ENCODE measurements at regions not wholly inside any gene's neighbourhood (a gene's known extent, or its start where the extent isn't known, plus 50 kb on each side); places are given as distances from the start of the nearest gene placed in this dataset.
A peak's percentile ranks its signal among the peaks of the same experiment; 100 is the strongest.

DNA sequence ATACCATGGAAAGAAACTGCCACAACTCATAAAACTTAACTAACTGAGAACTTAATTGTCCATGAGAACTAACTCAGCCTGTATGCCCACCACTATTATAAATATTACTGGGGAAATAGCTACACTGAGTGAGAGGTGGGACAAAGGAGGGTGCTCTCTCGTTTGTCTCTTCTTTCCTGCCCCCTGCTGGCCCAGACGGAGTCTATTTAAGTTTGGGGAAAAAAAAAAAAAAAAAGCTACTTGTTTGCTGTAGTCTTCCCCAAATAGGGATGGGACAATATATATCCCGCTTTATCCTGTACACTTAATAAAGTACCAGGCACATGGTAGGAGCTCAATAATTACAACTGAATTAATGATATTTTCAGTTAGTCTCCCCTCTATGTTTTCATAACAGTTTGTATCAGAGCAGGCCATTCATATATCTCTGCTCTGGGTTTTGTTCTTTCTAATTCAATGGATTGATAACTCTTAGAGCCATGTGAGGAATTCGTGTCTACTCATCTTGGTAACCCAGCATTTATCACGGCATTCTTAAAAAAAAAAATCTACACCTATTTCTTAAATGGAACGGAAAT is 647.6 kb upstream of the PKDCC start:
- Histone ChIP-seq H3K36me3 (no peaks in the 10 kb centered on the region), H3K4me3 (no peak overlapping the region), H3K4me1 (no peaks in the 10 kb centered on the region), H3K27me3 (0 out of 2 replicates have a peak, but pooled peaks cover 4% of the 10 kb centered on the region), H3K9me3 (replicated peaks) (no peaks in the 10 kb centered on the region), H3K27ac (no peak overlapping the region)
- peak; percentile 36 to 60 for DNase-seq

DNA sequence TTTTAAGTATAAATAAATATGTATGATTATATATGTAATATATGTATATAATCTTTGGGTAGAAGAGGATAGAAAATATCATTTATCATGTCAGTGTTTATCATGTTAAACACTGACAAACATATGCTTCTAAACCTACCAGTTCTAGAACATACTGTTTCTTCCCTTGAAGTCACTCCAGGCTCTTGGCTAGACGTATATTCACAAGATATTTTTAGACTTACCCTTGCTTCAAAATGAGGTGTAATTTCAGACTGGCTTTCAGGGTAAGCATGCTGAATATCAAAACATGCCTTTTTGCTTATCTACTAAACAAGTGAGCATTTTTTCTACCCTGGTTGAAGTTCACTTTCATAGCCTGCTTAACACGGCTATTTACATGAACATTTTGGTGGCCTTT is 642.4 kb upstream of the PKDCC start:
- Histone ChIP-seq H3K9me3 (replicated peaks) (no peaks in the 10 kb centered on the region), H3K27me3 (no peaks in the 10 kb centered on the region), H3K4me1 (no peaks in the 10 kb centered on the region), H3K27ac (no peak overlapping the region), H3K4me3 (no peak overlapping the region), H3K36me3 (no peaks in the 10 kb centered on the region)
- no peak for DNase-seq

DNA sequence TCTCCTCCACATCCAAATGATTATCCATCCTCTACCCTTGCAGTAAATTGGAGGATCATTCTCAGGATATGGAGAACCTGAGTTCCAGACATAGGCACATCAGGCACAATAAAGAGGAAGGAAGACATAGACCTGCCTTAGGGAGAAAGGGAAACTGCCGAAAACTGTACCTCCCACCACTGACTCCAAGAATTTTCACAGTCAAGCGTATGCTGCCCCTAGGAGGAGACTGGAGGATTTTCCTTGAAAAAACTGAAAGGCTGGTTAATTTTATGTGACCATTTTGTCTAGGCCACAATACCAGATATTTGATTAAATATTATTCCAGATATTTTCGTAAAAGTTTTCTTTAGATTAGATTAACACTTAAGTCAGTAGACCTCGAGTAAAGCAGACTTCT is 638.5 kb upstream of the PKDCC start:
- no peaks in the 10 kb centered on the region; the same call in 1 of the 2 replicates for H3K36me3 ChIP-seq
- H3K9me3 ChIP-seq (replicated peaks), result no peaks in the 10 kb centered on the region
- no peak for DNase-seq
- H3K4me3 ChIP-seq, result no peak overlapping the region
- H3K4me1 ChIP-seq, result no peaks in the 10 kb centered on the region
- no peaks in the 10 kb centered on the region for H3K27me3 ChIP-seq
- no peak overlapping the region for H3K27ac ChIP-seq

DNA sequence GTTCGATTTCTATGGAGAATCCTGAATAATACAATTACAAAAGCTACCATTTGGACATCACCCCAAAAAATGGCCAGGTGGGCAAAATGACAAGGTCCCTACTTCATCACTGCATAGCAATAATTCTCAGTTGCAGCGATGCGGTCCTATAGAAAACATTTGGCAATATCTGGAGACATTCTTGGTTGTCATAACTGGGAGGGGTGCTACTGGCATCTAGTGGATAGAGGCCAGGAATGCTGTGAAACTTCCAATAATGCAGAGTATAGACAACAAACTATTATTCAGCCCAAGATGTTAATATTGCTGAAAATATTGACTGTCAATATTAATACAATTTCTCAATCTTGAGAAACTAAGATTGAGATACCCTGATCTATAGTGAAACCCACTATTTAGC is 637.8 kb upstream of the PKDCC start:
- no peak for DNase-seq
- Histone ChIP-seq H3K9me3 (replicated peaks) (no peaks in the 10 kb centered on the region), H3K36me3 (no peaks in the 10 kb centered on the region; the same call in 1 of the 2 replicates), H3K4me1 (no peaks in the 10 kb centered on the region), H3K27me3 (no peaks in the 10 kb centered on the region), H3K4me3 (no peak overlapping the region), H3K27ac (no peak overlapping the region)

DNA sequence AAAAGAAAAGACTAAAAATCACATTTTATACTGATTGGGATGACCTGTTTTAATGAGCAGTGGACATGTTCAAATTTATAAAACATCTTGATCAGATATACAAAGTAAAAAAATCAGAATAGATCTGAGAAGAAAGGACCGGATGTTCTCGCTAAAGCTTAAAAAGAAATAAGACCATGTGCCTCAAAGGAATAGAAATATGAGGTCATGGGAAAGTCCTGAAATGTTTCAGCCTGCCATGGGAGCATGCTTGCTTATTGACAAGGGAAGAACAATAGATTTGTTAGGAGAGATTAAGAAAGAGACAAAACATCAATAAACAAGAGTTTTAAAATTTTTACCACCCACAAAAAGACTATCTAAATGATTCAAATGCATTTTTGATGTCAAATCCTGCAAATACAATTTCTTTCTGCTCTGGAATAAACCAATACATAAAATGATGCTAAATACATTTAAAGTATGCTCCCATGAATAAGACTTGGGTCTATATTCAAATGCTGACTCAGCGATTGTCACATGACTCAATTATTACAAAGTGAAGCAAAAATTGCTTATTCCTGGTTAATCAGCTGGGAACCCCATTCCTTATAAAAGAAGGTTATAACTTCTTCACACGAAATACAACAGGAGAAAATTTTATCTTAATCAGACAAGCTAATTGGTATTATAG is 633.9 kb upstream of the PKDCC start:
- Histone ChIP-seq H3K27me3 (no peaks in the 10 kb centered on the region), H3K4me1 (no peaks in the 10 kb centered on the region)

DNA sequence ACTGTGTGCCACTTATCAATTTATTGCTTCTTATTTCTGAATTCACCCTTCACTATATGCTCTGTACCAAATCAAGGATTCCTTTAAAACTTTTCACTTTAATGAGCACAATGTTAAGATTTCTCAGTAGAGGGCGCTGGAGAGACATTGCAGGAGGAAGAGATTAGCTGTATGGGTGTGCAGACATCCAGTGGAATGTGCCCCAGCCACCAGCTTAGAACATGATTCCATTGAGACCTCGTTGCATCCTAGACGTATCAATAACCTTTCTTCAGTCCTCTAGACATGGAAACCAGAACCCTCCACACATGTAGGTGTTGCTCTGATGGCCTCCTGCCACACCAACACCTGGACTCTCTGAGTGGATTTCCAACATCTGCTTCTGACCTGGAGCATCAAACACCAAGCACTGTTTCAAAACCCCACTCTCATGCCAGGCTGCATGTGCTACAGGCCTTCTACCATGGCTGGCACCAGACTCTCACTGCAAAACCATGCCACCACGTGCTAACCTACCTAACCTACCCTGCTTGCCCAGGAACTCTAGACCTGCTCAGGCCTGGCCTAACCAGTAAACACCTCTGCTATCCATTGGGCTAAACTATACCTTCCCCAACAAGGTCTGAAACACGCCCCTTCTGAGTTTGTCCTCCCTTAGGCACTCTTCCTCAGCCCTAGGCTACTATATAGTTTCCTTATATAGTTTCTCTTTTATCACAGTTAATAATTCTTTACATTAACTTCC is 633.2 kb upstream of the PKDCC start:
- H3K27me3 ChIP-seq, result no peaks in the 10 kb centered on the region
- peak; percentile 43 to 84 for DNase-seq
- no peaks in the 10 kb centered on the region for H3K4me1 ChIP-seq
- no peaks in the 10 kb centered on the region; the same call in 1 of the 2 replicates for H3K36me3 ChIP-seq
- no peak overlapping the region for H3K4me3 ChIP-seq
- no peaks in the 10 kb centered on the region for H3K9me3 ChIP-seq (replicated peaks)
- no peak overlapping the region for H3K27ac ChIP-seq

More for the DNA sequence above, 633.9 kb upstream of the PKDCC start:
- Histone ChIP-seq H3K27ac (no peak overlapping the region), H3K36me3 (no peaks in the 10 kb centered on the region; the same call in 1 of the 2 replicates), H3K4me3 (no peak overlapping the region), H3K9me3 (replicated peaks) (no peaks in the 10 kb centered on the region)
- DNase-seq, result no peak

DNA sequence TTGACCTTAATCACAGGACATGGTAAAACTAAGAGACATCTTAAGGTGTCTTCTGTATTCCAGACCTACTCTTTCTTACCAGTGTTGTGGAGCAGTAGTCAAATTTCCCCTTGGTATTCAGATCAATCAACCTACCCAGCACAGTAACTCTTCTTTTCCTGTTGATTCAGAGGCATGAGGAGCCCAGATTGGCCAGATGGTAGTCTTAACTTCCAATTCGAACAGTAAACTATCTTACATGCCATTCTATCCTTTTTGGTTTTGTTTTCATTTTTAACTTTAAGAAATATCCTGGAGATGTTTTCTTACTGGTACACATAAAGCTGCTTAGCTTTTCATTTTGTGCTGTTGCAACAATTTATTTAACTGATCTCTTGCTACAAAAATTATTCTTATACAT is 630.3 kb upstream of the PKDCC start:
- Histone ChIP-seq H3K9me3 (replicated peaks) (no peaks in the 10 kb centered on the region), H3K4me3 (no peak overlapping the region)
- DNase-seq, result no peak

DNA sequence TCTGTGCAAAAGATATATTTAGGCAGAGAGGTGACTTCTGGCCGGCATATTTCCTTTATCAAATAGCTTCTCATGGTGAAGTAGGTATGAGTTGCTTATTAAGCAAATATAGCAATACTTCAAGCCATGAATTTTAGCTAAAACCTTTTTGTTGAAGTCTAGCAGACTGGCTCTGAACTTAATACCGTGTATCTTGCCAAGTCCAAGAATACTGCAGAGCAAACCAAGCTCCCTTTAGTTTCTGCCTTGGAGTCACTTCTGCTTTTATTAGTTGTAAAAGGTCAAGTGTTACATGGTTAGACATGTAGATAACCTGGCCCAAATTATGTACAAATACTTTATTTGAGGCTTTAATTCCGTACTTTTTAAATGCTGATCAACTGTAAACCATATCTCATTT is 627.6 kb upstream of the PKDCC start:
- Histone ChIP-seq H3K27me3 (0 out of 2 replicates have a peak, but pooled peaks cover 4% of the 10 kb centered on the region), H3K4me3 (no peak overlapping the region), H3K9me3 (replicated peaks) (no peaks in the 10 kb centered on the region), H3K4me1 (no peaks in the 10 kb centered on the region), H3K36me3 (no peaks in the 10 kb centered on the region), H3K27ac (no peak overlapping the region)
- DNase-seq, result no peak

More for the DNA sequence above, 630.3 kb upstream of the PKDCC start:
- Histone ChIP-seq H3K36me3 (no peaks in the 10 kb centered on the region; the same call in 1 of the 2 replicates), H3K27ac (no peak overlapping the region), H3K4me1 (no peaks in the 10 kb centered on the region), H3K27me3 (0 out of 2 replicates have a peak, but pooled peaks cover 4% of the 10 kb centered on the region)

DNA sequence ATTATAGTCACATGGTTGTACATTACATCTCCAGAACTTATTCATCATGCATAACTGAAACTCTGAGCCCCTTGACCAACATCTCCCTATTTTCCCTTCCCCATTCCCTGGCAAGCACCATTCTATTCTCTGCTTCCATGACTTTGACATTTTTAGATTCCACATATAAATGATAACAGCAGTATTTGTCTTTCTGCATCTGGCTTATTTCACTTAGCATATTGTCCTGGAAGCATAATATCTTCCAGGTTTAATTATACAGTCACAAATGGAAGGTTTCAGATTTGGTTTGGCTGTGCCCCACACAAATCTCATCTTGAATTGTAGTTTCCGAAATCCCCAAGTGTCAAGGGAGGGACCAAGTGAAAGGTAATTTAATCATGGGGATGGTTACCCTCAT is 626.9 kb upstream of the PKDCC start:
- DNase-seq, result no peak
- H3K4me1 ChIP-seq, result no peaks in the 10 kb centered on the region
- H3K27ac ChIP-seq, result no peak overlapping the region
- no peak overlapping the region for H3K4me3 ChIP-seq
- H3K9me3 ChIP-seq (replicated peaks), result no peaks in the 10 kb centered on the region
- no peaks in the 10 kb centered on the region for H3K36me3 ChIP-seq
- H3K27me3 ChIP-seq, result 0 out of 2 replicates have a peak, but pooled peaks cover 4% of the 10 kb centered on the region

DNA sequence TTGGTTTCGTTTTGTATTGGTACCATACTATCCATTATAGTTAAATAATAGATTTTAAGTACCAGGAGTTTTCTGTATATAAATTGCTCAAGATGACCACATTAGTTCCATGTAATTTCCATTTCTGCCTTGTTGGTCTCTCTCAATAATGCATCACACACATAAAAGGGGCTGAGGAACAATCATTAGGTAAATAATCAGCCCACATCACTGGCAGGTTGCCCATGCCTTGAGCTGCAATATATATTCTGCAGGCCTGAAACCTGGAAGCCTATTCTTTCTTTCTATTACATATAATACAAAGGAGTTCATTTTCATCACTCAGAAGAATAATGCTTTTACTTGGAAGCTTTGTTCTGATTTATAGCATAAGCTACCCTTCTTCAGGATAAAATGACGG is 616.1 kb upstream of the PKDCC start:
- Histone ChIP-seq H3K9me3 (replicated peaks) (no peaks in the 10 kb centered on the region), H3K27me3 (no peaks in the 10 kb centered on the region), H3K36me3 (no peaks in the 10 kb centered on the region), H3K27ac (no peak overlapping the region), H3K4me3 (no peak overlapping the region), H3K4me1 (no peaks in the 10 kb centered on the region)
- DNase-seq, result no peak

DNA sequence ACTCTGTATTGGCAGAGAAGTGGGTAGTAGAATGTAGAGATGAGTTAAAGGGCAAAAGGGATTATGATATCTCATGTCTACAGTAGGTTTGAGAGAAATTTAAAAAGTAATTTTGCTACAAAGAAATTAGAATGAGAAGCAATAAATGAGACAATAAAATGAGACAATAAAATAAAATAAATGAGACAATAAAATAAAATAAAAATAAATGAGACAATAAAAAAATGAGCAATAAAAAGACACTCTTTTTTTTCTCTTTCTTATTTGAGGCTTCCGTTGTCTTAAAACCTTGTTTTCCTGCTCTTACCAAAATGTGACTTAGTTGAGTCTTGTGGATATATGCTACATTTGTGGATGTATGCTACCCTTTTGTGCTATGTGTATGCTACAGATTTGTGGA is 615.4 kb upstream of the PKDCC start:
- H3K4me3 ChIP-seq, result no peak overlapping the region
- no peak overlapping the region for H3K27ac ChIP-seq
- no peaks in the 10 kb centered on the region for H3K9me3 ChIP-seq (replicated peaks)
- no peaks in the 10 kb centered on the region for H3K36me3 ChIP-seq
- H3K27me3 ChIP-seq, result no peaks in the 10 kb centered on the region
- DNase-seq, result no peak
- no peaks in the 10 kb centered on the region for H3K4me1 ChIP-seq

DNA sequence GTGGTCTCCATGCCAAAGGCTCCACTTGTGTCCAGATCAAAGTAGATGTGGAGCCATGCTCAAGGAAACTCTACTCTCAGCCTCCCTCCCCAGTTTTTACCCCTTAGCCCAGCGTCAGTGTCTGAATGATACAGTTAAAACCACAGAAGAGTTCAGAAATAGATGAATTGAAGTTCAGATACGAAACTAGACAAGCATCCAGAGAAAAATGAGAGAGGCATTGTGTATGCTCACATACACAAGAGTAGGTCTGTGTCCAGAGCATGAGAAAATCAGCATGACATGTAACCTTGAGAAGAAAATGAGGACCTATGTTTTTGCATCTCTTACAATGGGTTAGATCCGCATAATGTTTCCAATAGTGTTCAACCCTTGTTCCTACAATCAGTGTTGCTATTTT is 612.8 kb upstream of the PKDCC start:
- H3K4me3 ChIP-seq, result no peak overlapping the region
- H3K27ac ChIP-seq, result no peak overlapping the region
- H3K4me1 ChIP-seq, result no peaks in the 10 kb centered on the region
- DNase-seq, result no peak
- H3K9me3 ChIP-seq (replicated peaks), result no peaks in the 10 kb centered on the region
- no peaks in the 10 kb centered on the region for H3K27me3 ChIP-seq
- H3K36me3 ChIP-seq, result no peaks in the 10 kb centered on the region

DNA sequence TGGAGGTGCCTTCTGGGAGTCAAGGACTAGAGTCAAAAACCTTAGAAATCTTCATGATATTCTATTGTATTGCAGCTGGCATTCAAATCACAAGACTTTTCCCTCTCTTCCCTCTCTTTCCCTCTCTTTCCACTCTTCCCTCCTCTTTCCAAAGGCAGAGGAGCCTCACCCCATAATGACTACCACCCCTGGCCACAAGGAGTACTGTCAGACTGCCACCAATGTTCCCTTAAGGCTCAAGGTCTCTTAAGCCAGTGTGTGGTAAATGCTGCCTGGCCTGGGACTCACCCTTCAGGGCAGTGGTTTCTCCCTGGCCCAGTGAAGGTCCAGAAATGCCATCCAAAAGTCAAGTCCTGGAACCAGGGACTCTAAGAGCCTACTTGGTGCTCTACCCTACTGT is 605.9 kb upstream of the PKDCC start:
- Histone ChIP-seq H3K9me3 (replicated peaks) (no peaks in the 10 kb centered on the region), H3K36me3 (no peaks in the 10 kb centered on the region), H3K4me3 (no peak overlapping the region), H3K4me1 (no peaks in the 10 kb centered on the region), H3K27ac (no peak overlapping the region), H3K27me3 (no peaks in the 10 kb centered on the region; the same call in 1 of the 2 replicates)
- no peak for DNase-seq

DNA sequence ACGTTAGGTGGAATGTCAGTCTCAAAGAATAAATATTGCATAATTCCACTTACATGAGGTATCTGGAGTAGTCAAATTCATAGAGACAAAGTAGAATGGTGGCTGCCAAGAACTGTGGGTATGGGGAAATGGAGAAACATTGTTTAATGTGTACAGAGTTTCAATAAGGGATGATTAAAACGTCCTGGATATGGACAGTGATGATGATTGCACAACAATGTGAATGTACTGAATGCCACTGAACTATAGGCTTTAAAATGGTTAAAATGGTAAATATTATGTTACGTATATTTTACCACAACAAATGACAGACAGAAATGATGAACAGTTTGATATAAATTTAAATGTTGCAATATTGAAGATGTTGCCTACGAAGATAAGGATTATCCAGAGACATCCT is 602.0 kb upstream of the PKDCC start:
- DNase-seq, result no peak

DNA sequence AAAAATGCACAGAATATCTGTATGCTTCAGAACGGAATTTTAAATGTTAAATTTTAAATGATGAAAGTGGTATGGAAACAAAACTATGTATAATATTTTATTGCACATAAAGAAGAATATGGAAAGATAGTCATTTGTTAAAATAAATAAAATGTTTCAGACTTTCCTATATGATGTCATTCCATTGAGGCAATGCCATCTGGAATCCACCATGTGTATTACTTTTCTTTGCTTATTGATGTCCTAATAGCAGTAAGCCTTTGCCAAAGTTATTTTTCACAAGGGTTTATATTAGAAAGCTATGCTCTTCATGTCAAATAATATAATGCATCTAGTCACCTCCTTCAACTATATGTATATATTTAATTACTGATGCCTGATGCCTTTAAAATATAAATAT is 601.6 kb upstream of the PKDCC start:
- Histone ChIP-seq H3K27ac (no peak overlapping the region), H3K4me1 (no peaks in the 10 kb centered on the region), H3K36me3 (no peaks in the 10 kb centered on the region), H3K9me3 (replicated peaks) (no peaks in the 10 kb centered on the region), H3K27me3 (no peaks in the 10 kb centered on the region; the same call in 1 of the 2 replicates), H3K4me3 (no peak overlapping the region)
- no peak for DNase-seq

More for the DNA sequence above, 602.0 kb upstream of the PKDCC start:
- Histone ChIP-seq H3K27ac (no peak overlapping the region), H3K4me1 (no peaks in the 10 kb centered on the region), H3K4me3 (no peak overlapping the region), H3K27me3 (no peaks in the 10 kb centered on the region; the same call in 1 of the 2 replicates), H3K36me3 (no peaks in the 10 kb centered on the region), H3K9me3 (replicated peaks) (no peaks in the 10 kb centered on the region)
